Gastroesophageal sphincter (tissue), 3 donors: ENCODE measurements at regions not wholly inside any gene's neighbourhood (a gene's known extent, or its start where the extent isn't known, plus 50 kb on each side); places are given as distances from the start of the nearest gene placed in this dataset.

Experiments
- CTCF ChIP-seq, 4 experiments: fragments of 200-600 bp in 2 of 4; fragments of 450-650 bp in 2 of 4; sonication (generic) in 1 of 4; IDR thresholded peaks; one replicate each; pipeline ENCODE4 v1.5.1; 2017 to 2019; ENCODE audit warnings: antibody characterized with exemption in 4 of 4, mild to moderate bottlenecking in 2 of 4, moderate library complexity in 2 of 4
- EP300 ChIP-seq: sonication (generic); formaldehyde crosslinking; IDR thresholded peaks from one replicate; pipeline ENCODE4 v1.6.1; 2017; ENCODE audit warnings: antibody characterized with exemption, mild to moderate bottlenecking
- POLR2A ChIP-seq, 2 donors: fragments of 450-650 bp; IDR thresholded peaks; one replicate each; pipeline ENCODE4 v1.6.1; 2017; ENCODE audit warnings: antibody characterized with exemption in 2 of 2, mild to moderate bottlenecking in 2 of 2, moderate library complexity in 1 of 2
- POLR2AphosphoS5 ChIP-seq: sonication (generic); formaldehyde crosslinking; IDR thresholded peaks from one replicate; pipeline ENCODE4 v1.6.1; 2017; ENCODE audit warnings: antibody characterized with exemption

GRCh38 chr4:132651196-132651595 is 497.9 kb upstream of the PCDH10 start:
- TF ChIP-seq CTCF (IDR thresholded peaks at IDR 0.05), result no peak
- no peak for TF ChIP-seq POLR2AphosphoS5
- TF ChIP-seq EP300, result no peak
- TF ChIP-seq POLR2A (IDR thresholded peaks at IDR 0.05), result no peak
